HEK293T (cell line): ENCODE measurements at regions not wholly inside any gene's neighbourhood (a gene's known extent, or its start where the extent isn't known, plus 50 kb on each side); places are given as distances from the start of the nearest gene placed in this dataset.

Experiments
- BHLHE40 ChIP-seq: fragments of 450-650 bp; IDR thresholded peaks from 2 replicates; pipeline ENCODE4 v1.6.1; 2016; ENCODE audit warnings: mild to moderate bottlenecking, moderate library complexity, borderline replicate concordance
- CTBP1 ChIP-seq: fragments of 450-650 bp; IDR thresholded peaks from 2 replicates; pipeline ENCODE4 v1.6.1; 2016; ENCODE audit warnings: borderline replicate concordance
- FOXA1 ChIP-seq: fragments of 450-650 bp; IDR thresholded peaks from 2 replicates; pipeline ENCODE4 v1.6.1; 2016; ENCODE audit warnings: mild to moderate bottlenecking
- FOXM1 ChIP-seq: fragments of 450-650 bp; IDR thresholded peaks from 2 replicates; pipeline ENCODE4 v1.6.1; 2017; ENCODE audit warnings: mild to moderate bottlenecking, borderline replicate concordance
- HDGF ChIP-seq: fragments of 450-650 bp; IDR thresholded peaks from 2 replicates; pipeline ENCODE4 v1.6.1; 2017; ENCODE audit warnings: antibody characterized with exemption, borderline replicate concordance
- LEF1 ChIP-seq: fragments of 450-650 bp; IDR thresholded peaks from 2 replicates; pipeline ENCODE4 v1.6.1; 2017; ENCODE audit warnings: mild to moderate bottlenecking, borderline replicate concordance
- NFRKB ChIP-seq: fragments of 450-650 bp; IDR thresholded peaks from 2 replicates; pipeline ENCODE4 v1.6.1; 2016; ENCODE audit warnings: mild to moderate bottlenecking, moderate library complexity
- PKNOX1 ChIP-seq: fragments of 450-650 bp; IDR thresholded peaks from 2 replicates; pipeline ENCODE4 v1.6.1; 2016
- SP1 ChIP-seq: fragments of 450-650 bp; IDR thresholded peaks from 2 replicates; pipeline ENCODE4 v1.6.1; 2017
- SUZ12 ChIP-seq: fragments of 450-650 bp; IDR thresholded peaks from 2 replicates; pipeline ENCODE4 v1.6.1; 2016; ENCODE audit warnings: mild to moderate bottlenecking
- TARDBP ChIP-seq: fragments of 450-650 bp; IDR thresholded peaks from 2 replicates; pipeline ENCODE4 v1.6.1; 2016

- TF ChIP-seq HDGF (no peak), FOXM1 (no peak), CTBP1 (no peak), SP1 (no peak), LEF1 (no peak), NFRKB (no peak), TARDBP (no peak), FOXA1 (no peak), BHLHE40 (no peak), SUZ12 (no peak), PKNOX1 (0 out of 2 replicates have a peak, but pooled peaks have one; percentile 50)
These were observed 93.1 kb upstream of the HIF1A start for GRCh38 chr14:61602003-61602732.
